ENCODE measurements at regions not wholly inside any gene's neighbourhood (a gene's known extent, or its start where the extent isn't known, plus 50 kb on each side); places are given as distances from the start of the nearest gene placed in this dataset.

- no peaks in the 10 kb centered on the region for H3K4me1 ChIP-seq
- no peak overlapping the region for H3K9ac ChIP-seq (ENCODE audit: low read depth in 2 of 2, low read length in 2 of 2)
- TF ChIP-seq CTCF (IDR thresholded peaks at IDR 0.05), result no peak
- no peak overlapping the region for H3K4me3 ChIP-seq
- no peaks in the 10 kb centered on the region for H3K36me3 ChIP-seq
- no peak overlapping the region for H3K27ac ChIP-seq
- no peak for DNase-seq
- no peaks in the 10 kb centered on the region for H3K9me3 ChIP-seq
- intact Hi-C loops (cut with DNase I), result no loop called here
- no peaks in the 10 kb centered on the region for H3K27me3 ChIP-seq
Measured at GRCh38 chr9:81489046-81489445, 200.3 kb downstream of the TLE1 start.

GRCh38 chr9:81480828-81481604 lies 208.3 kb downstream of the TLE1 start:
- Histone ChIP-seq H3K36me3 (no peaks in the 10 kb centered on the region), H3K27ac (peak overlapping the region; percentile 69), H3K4me1 (no peaks in the 10 kb centered on the region), H3K27me3 (no peaks in the 10 kb centered on the region), H3K9me3 (no peaks in the 10 kb centered on the region), H3K9ac (ENCODE audit: low read depth in 2 of 2, low read length in 2 of 2) (no peak overlapping the region), H3K4me3 (no peak overlapping the region)
- DNase-seq, result peak; percentile 27
- intact Hi-C loops (cut with DNase I), result no loop called here
- no peak for TF ChIP-seq CTCF (IDR thresholded peaks at IDR 0.05)

GRCh38 chr9:81479573-81479972 lies 209.8 kb downstream of the TLE1 start:
- TF ChIP-seq CTCF (IDR thresholded peaks at IDR 0.05), result no peak
- Histone ChIP-seq H3K4me3 (no peak overlapping the region), H3K4me1 (no peaks in the 10 kb centered on the region), H3K9ac (ENCODE audit: low read depth in 2 of 2, low read length in 2 of 2) (no peak overlapping the region), H3K36me3 (no peaks in the 10 kb centered on the region), H3K27me3 (no peaks in the 10 kb centered on the region), H3K9me3 (no peaks in the 10 kb centered on the region), H3K27ac (no peak overlapping the region)
- no peak for DNase-seq
- intact Hi-C loops (cut with DNase I), result no loop called here

- Histone ChIP-seq H3K9ac (ENCODE audit: low read depth in 2 of 2, low read length in 2 of 2) (no peak overlapping the region), H3K4me1 (no peaks in the 10 kb centered on the region), H3K9me3 (no peaks in the 10 kb centered on the region), H3K36me3 (no peaks in the 10 kb centered on the region), H3K27ac (no peak overlapping the region), H3K27me3 (no peaks in the 10 kb centered on the region), H3K4me3 (no peak overlapping the region)
- intact Hi-C loops (cut with DNase I), result no loop called here
- DNase-seq, result no peak
- no peak for TF ChIP-seq CTCF (IDR thresholded peaks at IDR 0.05)
Measured at GRCh38 chr9:81477669-81478068, 211.7 kb downstream of the TLE1 start.

- no peaks in the 10 kb centered on the region for H3K4me1 ChIP-seq
- H3K9ac ChIP-seq (ENCODE audit: low read depth in 2 of 2, low read length in 2 of 2), result no peak overlapping the region
- no peaks in the 10 kb centered on the region for H3K36me3 ChIP-seq
- no peak for TF ChIP-seq CTCF (IDR thresholded peaks at IDR 0.05)
- H3K9me3 ChIP-seq, result no peaks in the 10 kb centered on the region
- H3K27me3 ChIP-seq, result no peaks in the 10 kb centered on the region
- intact Hi-C loops (cut with DNase I), result no loop called here
- no peak overlapping the region for H3K4me3 ChIP-seq
- H3K27ac ChIP-seq, result no peak overlapping the region
- no peak for DNase-seq
Measured at GRCh38 chr9:81476813-81477490, 212.4 kb downstream of the TLE1 start.
